KMS-11 (cell line): ENCODE measurements at regions not wholly inside any gene's neighbourhood (a gene's known extent, or its start where the extent isn't known, plus 50 kb on each side); places are given as distances from the start of the nearest gene placed in this dataset.

Source experiments
- H2AFZ ChIP-seq: fragments of 200-600 bp; sonication (generic); 2 replicates; pipeline ENCODE4 v1.6.1; 2016; ENCODE audit warnings: antibody characterized with exemption, mixed run types, low read depth
- H3K27ac ChIP-seq: fragments of 200-600 bp; sonication (generic); 2 replicates; pipeline ENCODE4 v1.6.1; 2016; ENCODE audit warnings: mild to moderate bottlenecking, mixed run types
- H3K27me3 ChIP-seq: fragments of 200-600 bp; sonication (generic); 2 replicates; pipeline ENCODE4 v1.6.1; 2017; ENCODE audit warnings: mild to moderate bottlenecking, low read depth, mixed run types, moderate library complexity; ENCODE audit not compliant: insufficient read depth
- H3K36me3 ChIP-seq: fragments of 200-600 bp; sonication (generic); 2 replicates; pipeline ENCODE4 v1.6.1; 2017; ENCODE audit warnings: mild to moderate bottlenecking, mixed run types; ENCODE audit not compliant: insufficient read depth
- H3K4me1 ChIP-seq: fragments of 200-600 bp; sonication (generic); 2 replicates; pipeline ENCODE4 v1.6.1; 2016; ENCODE audit warnings: mild to moderate bottlenecking, low read depth, mixed run types; ENCODE audit not compliant: poor library complexity, severe bottlenecking
- H3K4me2 ChIP-seq: fragments of 200-600 bp; sonication (generic); 2 replicates; pipeline ENCODE4 v1.7.0; 2016; ENCODE audit warnings: mild to moderate bottlenecking, mixed run types
- H3K4me3 ChIP-seq: fragments of 200-600 bp; sonication (generic); IDR thresholded peaks from 2 replicates; pipeline ENCODE4 v1.6.1; 2017; ENCODE audit warnings: low read depth, low read length, mixed read lengths; ENCODE audit not compliant: insufficient read depth
- H3K79me2 ChIP-seq: fragments of 200-600 bp; sonication (generic); 2 replicates; pipeline ENCODE4 v1.6.1; 2016; ENCODE audit warnings: low read depth, mixed run types; ENCODE audit not compliant: insufficient read depth
- H3K9ac ChIP-seq: fragments of 200-600 bp; sonication (generic); 2 replicates; pipeline ENCODE4 v1.6.1; 2016; ENCODE audit warnings: mild to moderate bottlenecking, mixed run types
- H4K20me1 ChIP-seq: fragments of 200-600 bp; sonication (generic); 2 replicates; pipeline ENCODE4 v1.6.1; 2016; ENCODE audit warnings: mild to moderate bottlenecking, mixed run types; ENCODE audit not compliant: insufficient read depth
- TF ChIP-seq, protein P1 (sequence below): fragments of 200-600 bp; sonication (generic); conservative IDR thresholded peaks from 2 replicates; pipeline ENCODE4 v1.6.1; 2017; ENCODE audit warnings: low read depth, mild to moderate bottlenecking, antibody characterized with exemption, low read length, moderate library complexity, mixed read lengths

DNA sequence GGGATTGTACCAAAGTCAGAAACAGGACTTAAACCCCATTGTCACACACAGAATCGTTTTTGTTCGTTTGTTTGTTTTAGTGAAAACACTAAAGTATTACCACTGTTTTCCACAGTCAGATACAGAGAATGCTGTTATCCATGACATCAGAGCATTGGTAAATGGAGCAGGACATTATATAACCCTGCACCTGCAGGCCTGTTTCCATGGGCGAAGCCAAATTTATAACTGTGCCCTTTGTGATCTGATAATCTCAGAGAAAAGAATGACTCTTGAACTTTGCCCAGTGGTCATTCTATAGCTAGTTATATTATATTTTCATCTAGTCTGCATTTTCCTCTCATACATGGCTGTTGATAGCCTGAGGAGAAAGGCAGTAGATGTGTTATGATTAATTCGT lies 217.6 kb downstream of the TMEM182 start:
- TF ChIP-seq, protein P1, sequence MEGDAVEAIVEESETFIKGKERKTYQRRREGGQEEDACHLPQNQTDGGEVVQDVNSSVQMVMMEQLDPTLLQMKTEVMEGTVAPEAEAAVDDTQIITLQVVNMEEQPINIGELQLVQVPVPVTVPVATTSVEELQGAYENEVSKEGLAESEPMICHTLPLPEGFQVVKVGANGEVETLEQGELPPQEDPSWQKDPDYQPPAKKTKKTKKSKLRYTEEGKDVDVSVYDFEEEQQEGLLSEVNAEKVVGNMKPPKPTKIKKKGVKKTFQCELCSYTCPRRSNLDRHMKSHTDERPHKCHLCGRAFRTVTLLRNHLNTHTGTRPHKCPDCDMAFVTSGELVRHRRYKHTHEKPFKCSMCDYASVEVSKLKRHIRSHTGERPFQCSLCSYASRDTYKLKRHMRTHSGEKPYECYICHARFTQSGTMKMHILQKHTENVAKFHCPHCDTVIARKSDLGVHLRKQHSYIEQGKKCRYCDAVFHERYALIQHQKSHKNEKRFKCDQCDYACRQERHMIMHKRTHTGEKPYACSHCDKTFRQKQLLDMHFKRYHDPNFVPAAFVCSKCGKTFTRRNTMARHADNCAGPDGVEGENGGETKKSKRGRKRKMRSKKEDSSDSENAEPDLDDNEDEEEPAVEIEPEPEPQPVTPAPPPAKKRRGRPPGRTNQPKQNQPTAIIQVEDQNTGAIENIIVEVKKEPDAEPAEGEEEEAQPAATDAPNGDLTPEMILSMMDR, result no peak
- no peaks in the 10 kb centered on the region for H4K20me1 ChIP-seq
- no peaks in the 10 kb centered on the region for H3K36me3 ChIP-seq

GRCh38 chr2:102983786-102984185 lies 222.0 kb downstream of the TMEM182 start:
- H3K4me1 ChIP-seq, result no peaks in the 10 kb centered on the region
- H4K20me1 ChIP-seq, result no peaks in the 10 kb centered on the region
- no peaks in the 10 kb centered on the region for H3K79me2 ChIP-seq
- H3K9ac ChIP-seq, result no peak overlapping the region
- H2AFZ ChIP-seq, result no peak overlapping the region
- TF ChIP-seq, protein P1, result no peak
- no peaks in the 10 kb centered on the region for H3K36me3 ChIP-seq
- no peak overlapping the region for H3K4me3 ChIP-seq
- H3K27me3 ChIP-seq, result no peaks in the 10 kb centered on the region
- no peak overlapping the region for H3K4me2 ChIP-seq
- no peak overlapping the region for H3K27ac ChIP-seq

More for the DNA sequence above, 217.6 kb downstream of the TMEM182 start:
- Histone ChIP-seq H2AFZ (no peak overlapping the region), H3K27ac (no peak overlapping the region), H3K27me3 (no peaks in the 10 kb centered on the region), H3K4me2 (no peak overlapping the region), H3K79me2 (no peaks in the 10 kb centered on the region), H3K9ac (no peak overlapping the region), H3K4me3 (no peak overlapping the region), H3K4me1 (peaks cover 14% of the 10 kb centered on the region)

- no peaks in the 10 kb centered on the region for H3K36me3 ChIP-seq
These were observed 225.1 kb downstream of the TMEM182 start for GRCh38 chr2:102986826-102987490.

GRCh38 chr2:102992607-102993006 lies 230.8 kb downstream of the TMEM182 start:
- H3K36me3 ChIP-seq, result no peaks in the 10 kb centered on the region
- H3K9ac ChIP-seq, result no peak overlapping the region
- H3K4me2 ChIP-seq, result no peak overlapping the region
- no peak overlapping the region for H3K4me3 ChIP-seq
- no peaks in the 10 kb centered on the region for H3K27me3 ChIP-seq
- no peaks in the 10 kb centered on the region for H4K20me1 ChIP-seq
- H2AFZ ChIP-seq, result no peak overlapping the region
- TF ChIP-seq, protein P1, result no peak
- H3K4me1 ChIP-seq, result no peaks in the 10 kb centered on the region
- no peaks in the 10 kb centered on the region for H3K79me2 ChIP-seq
- H3K27ac ChIP-seq, result no peak overlapping the region

More at GRCh38 chr2:102986826-102987490, 225.1 kb downstream of the TMEM182 start:
- Histone ChIP-seq H3K79me2 (no peaks in the 10 kb centered on the region), H4K20me1 (no peaks in the 10 kb centered on the region), H3K4me3 (no peak overlapping the region), H3K27me3 (no peaks in the 10 kb centered on the region), H3K4me2 (no peak overlapping the region), H3K9ac (no peak overlapping the region), H3K27ac (no peak overlapping the region), H3K4me1 (no peaks in the 10 kb centered on the region), H2AFZ (no peak overlapping the region)
- TF ChIP-seq, protein P1, result no peak
